ENCODE measurements at regions not wholly inside any gene's neighbourhood (a gene's known extent, or its start where the extent isn't known, plus 50 kb on each side); places are given as distances from the start of the nearest gene placed in this dataset.
"Not testable (repeated sequence)": the region's sequence is repeated elsewhere in the genome, so short reads cannot be mapped to it uniquely, and the experiment has no call there.

- Histone ChIP-seq H3K36me3 (no peaks in the 10 kb centered on the region), H3K4me1 (no peaks in the 10 kb centered on the region), H3K27ac (no peak overlapping the region), H3K4me3 (no peak overlapping the region), H3K27me3 (no peaks in the 10 kb centered on the region), H3K9me3 (peaks cover 0 to 5% (median 0%) of the 10 kb centered on the region in 3 donors)
- TF ChIP-seq POLR2AphosphoS5 (IDR thresholded peaks at IDR 0.05) (no peak), POLR2A (IDR thresholded peaks at IDR 0.05) (no peak), EP300 (IDR thresholded peaks at IDR 0.05) (no peak), CTCF (IDR thresholded peaks at IDR 0.05) (no peak)
- ATAC-seq: no peak
- 89 to 93% methylated on average over 2 to 3 of the region's 3 CpGs for WGBS, 2 donors (ENCODE audit: low coverage in 1 of 2)
Measured at GRCh38 chr17:65307961-65308316, 170.8 kb downstream of the RGS9 start.

DNA sequence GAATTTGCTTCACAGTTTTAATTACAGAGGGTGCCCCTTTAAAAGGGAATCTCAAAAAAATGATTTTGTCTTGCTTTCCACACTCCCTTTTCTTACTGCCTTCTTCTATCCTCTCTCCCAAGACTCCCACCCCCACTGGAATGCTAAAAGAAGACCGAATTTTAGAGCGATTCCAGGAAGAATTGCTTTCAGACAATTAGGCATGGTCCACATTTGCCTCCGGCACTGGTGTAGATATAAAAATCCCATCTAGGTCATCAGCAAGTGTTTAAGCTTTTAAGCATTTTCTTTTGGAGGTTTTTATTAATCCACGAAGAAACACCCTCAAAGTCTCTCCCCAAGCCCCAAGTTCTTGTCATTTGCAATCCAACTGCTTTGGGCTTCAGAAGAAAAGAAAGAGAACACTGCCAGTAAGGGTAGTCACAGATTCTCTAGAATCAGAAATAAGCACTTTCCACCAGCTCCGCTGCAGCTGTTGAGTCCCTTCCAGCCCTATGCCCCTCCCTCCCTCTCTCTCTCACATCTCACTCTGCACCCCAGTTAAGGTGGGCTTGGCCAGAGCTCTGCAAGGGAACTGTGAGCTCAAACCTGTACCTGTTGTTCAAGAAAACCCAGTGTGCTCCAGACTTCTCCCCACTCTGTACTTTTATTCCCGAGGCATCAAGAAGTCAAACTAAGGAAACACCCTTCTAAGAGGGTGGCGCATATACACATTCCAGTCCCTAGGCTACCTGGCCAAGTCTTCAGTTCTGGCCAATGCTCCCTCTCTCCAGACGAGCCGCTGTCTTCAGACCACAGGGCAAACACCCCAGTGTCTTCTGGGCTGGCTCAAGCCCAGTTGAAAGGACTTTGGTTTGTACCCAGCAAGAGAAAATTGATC is 170.2 kb downstream of the RGS9 start:
- TF ChIP-seq CTCF (IDR thresholded peaks at IDR 0.05) (no peak), POLR2AphosphoS5 (IDR thresholded peaks at IDR 0.05) (no peak), EP300 (IDR thresholded peaks at IDR 0.05) (no peak), POLR2A (IDR thresholded peaks at IDR 0.05) (no peak)
- no peak for ATAC-seq
- Histone ChIP-seq H3K9me3 (peaks cover 0 to 5% (median 0%) of the 10 kb centered on the region in 3 donors), H3K4me3 (no peak overlapping the region), H3K36me3 (no peaks in the 10 kb centered on the region), H3K4me1 (no peaks in the 10 kb centered on the region), H3K27me3 (no peaks in the 10 kb centered on the region), H3K27ac (no peak overlapping the region)
- WGBS, 2 donors (ENCODE audit: low coverage in 1 of 2): 46 to 82% methylated on average over 5 to 9 of the region's 9 CpGs

DNA sequence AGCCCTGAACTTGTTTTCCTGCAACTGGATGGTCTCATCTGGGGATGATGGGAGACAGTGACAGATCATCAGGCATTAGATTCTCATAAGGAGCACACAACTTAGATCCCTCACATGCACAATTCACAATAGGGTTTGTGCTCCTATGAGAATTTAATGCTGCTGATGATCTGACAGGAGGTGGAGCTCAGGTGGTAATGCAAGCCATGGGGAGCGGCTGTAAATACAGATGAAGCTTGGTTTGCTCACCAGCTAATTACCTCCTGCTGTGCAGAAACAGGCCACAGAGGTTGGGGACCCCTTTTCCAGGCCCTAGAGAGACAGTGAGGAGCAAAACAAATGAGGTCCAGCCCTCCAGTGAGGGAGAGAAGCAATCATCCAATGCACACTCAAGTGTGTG is 168.6 kb downstream of the RGS9 start:
- 71% methylated on average over 1 of the region's 1 CpG; no CpG with 5 or more reads in 1 of the 2 donors for WGBS, 2 donors (ENCODE audit: low coverage in 1 of 2)

GRCh38 chr17:65305116-65305515 is 167.9 kb downstream of the RGS9 start:
- Histone ChIP-seq H3K4me3 (no peak overlapping the region), H3K9me3 (peaks cover 0 to 5% (median 0%) of the 10 kb centered on the region in 3 donors), H3K36me3 (no peaks in the 10 kb centered on the region), H3K27me3 (no peaks in the 10 kb centered on the region), H3K27ac (no peak overlapping the region), H3K4me1 (no peaks in the 10 kb centered on the region)
- ATAC-seq: no peak
- no peak for TF ChIP-seq POLR2AphosphoS5 (IDR thresholded peaks at IDR 0.05)
- no peak for TF ChIP-seq EP300 (IDR thresholded peaks at IDR 0.05)
- no peak for TF ChIP-seq POLR2A (IDR thresholded peaks at IDR 0.05)
- TF ChIP-seq CTCF (IDR thresholded peaks at IDR 0.05): no peak
- WGBS, 2 donors (ENCODE audit: low coverage in 1 of 2): 93 to 100% methylated on average over 1 to 3 of the region's 7 CpGs

More for the DNA sequence above, 168.6 kb downstream of the RGS9 start:
- TF ChIP-seq CTCF (IDR thresholded peaks at IDR 0.05) (no peak), POLR2AphosphoS5 (IDR thresholded peaks at IDR 0.05) (no peak), EP300 (IDR thresholded peaks at IDR 0.05) (no peak), POLR2A (IDR thresholded peaks at IDR 0.05) (no peak)
- Histone ChIP-seq H3K9me3 (peaks cover 0 to 5% (median 0%) of the 10 kb centered on the region in 3 donors), H3K4me1 (no peaks in the 10 kb centered on the region), H3K27me3 (no peaks in the 10 kb centered on the region), H3K27ac (no peak overlapping the region), H3K4me3 (no peak overlapping the region), H3K36me3 (no peaks in the 10 kb centered on the region)
- ATAC-seq: no peak

DNA sequence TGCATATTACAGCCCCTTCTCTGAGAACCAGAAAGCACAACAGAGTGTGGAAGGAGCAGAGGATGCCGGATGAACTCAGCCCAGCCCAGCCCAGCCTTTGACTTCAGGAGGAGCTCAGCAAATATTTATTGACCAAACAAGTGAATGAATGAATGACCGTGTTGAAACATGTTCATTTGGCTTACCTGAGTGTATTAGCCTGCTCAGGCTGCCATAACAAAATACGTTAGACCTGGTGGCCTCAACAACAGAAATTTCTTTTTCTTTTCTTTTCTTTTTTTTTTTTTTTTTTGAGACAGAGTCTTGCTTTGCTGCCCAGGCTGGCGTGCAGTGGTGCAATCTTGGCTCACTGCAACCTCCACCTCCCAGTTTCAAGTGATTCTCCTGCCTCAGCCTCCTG is 164.7 kb downstream of the RGS9 start:
- H3K4me3 ChIP-seq, H3K27ac ChIP-seq, H3K27me3 ChIP-seq, H3K4me1 ChIP-seq, ATAC-seq, H3K9me3 ChIP-seq, H3K36me3 ChIP-seq: not testable (repeated sequence)
- WGBS, 2 donors (ENCODE audit: low coverage in 1 of 2): 93 to 100% methylated on average over 1 to 3 of the region's 4 CpGs
